IMR-90 (cell line): ENCODE measurements at regions not wholly inside any gene's neighbourhood (a gene's known extent, or its start where the extent isn't known, plus 50 kb on each side); places are given as distances from the start of the nearest gene placed in this dataset.

Experiments used
- ATAC-seq: fragments of 200-7000 bp; cut with Tn5 transposase; 2 replicates; pipeline ENCODE4 v1.9.1; 2020; ENCODE audit warnings: low read depth, mild to moderate bottlenecking, moderate library complexity
- BruUV-seq: library from RNA; stranded (reverse); fragments of 400-500 nt; replicated peaks from 2 replicates; lab custom pipeline; 2021; lab: Mats Ljungman, UMichigan
- CTCF ChIA-PET: fragments of 300-600 bp; formaldehyde crosslinking; extraction: SDS; loops from one replicate; lab custom pipeline; 2021; ENCODE audit warnings: antibody characterized with exemption; lab: Yijun Ruan, JAX
- POLR2A ChIA-PET: fragments of 300-600 bp; sonication (Branson Sonifier 250); formaldehyde crosslinking; loops from one replicate; lab custom pipeline; 2022; ENCODE audit warnings: antibody characterized with exemption; ENCODE audit not compliant: unreplicated experiment; lab: Charles Lee
- DNase-seq: peaks from one replicate; pipeline ENCODE4 v3.0.0; 2013
- H2AFZ ChIP-seq: replicated peaks from 2 replicates; pipeline ENCODE3; 2013; ENCODE audit warnings: low read length, mild to moderate bottlenecking; ENCODE audit not compliant: poor library complexity
- H2AK5ac ChIP-seq: 2 replicates; pipeline ENCODE4 v1.6.1; 2013; ENCODE audit warnings: low read depth, low read length, inconsistent platforms
- H2AK9ac ChIP-seq: replicated peaks from 2 replicates; pipeline ENCODE3; 2013; ENCODE audit warnings: mild to moderate bottlenecking, low read depth, low read length, moderate library complexity; ENCODE audit not compliant: poor library complexity
- H2BK120ac ChIP-seq: 2 replicates; pipeline ENCODE4 v1.6.1; 2013; ENCODE audit warnings: low read depth, low read length, inconsistent platforms
- H2BK15ac ChIP-seq: 3 replicates; pipeline ENCODE4 v1.6.1; 2013; ENCODE audit warnings: low read depth, low read length, inconsistent platforms
- H2BK20ac ChIP-seq: 2 replicates; pipeline ENCODE4 v1.6.1; 2013; ENCODE audit warnings: low read depth, mild to moderate bottlenecking, inconsistent platforms, low read length, moderate library complexity
- H2BK5ac ChIP-seq: 2 replicates; pipeline ENCODE4 v1.6.1; 2013; ENCODE audit warnings: mild to moderate bottlenecking, low read depth, low read length, inconsistent platforms; ENCODE audit not compliant: poor library complexity, severe bottlenecking
- H3K14ac ChIP-seq: replicated peaks from 2 replicates; pipeline ENCODE4 v1.6.1; 2013; ENCODE audit warnings: low read depth, low read length, inconsistent platforms
- H3K18ac ChIP-seq: 2 replicates; pipeline ENCODE4 v1.6.1; 2013; ENCODE audit warnings: low read depth, low read length, control low read depth
- H3K23ac ChIP-seq: 2 replicates; pipeline ENCODE4 v1.6.1; 2013; ENCODE audit warnings: low read depth, low read length, inconsistent platforms
- H3K27ac ChIP-seq: 2 replicates; pipeline ENCODE4 v1.5.1; 2013; ENCODE audit warnings: mild to moderate bottlenecking, control low read depth, low read length; ENCODE audit not compliant: insufficient read depth
- H3K27me3 ChIP-seq: 2 replicates; pipeline ENCODE4 v1.6.1; 2013; ENCODE audit warnings: low read length; ENCODE audit not compliant: control insufficient read depth, insufficient read depth
- H3K36me3 ChIP-seq: 2 replicates; pipeline ENCODE4 v1.6.1; 2013; ENCODE audit warnings: low read length, mixed read lengths; ENCODE audit not compliant: control insufficient read depth, insufficient read depth
- H3K4ac ChIP-seq: 2 replicates; pipeline ENCODE4 v1.6.1; 2013; ENCODE audit warnings: low read depth, low read length, inconsistent platforms
- H3K4me1 ChIP-seq: 2 replicates; pipeline ENCODE4 v1.6.1; 2013; ENCODE audit warnings: low read length, mixed read lengths; ENCODE audit not compliant: control insufficient read depth, insufficient read depth
- H3K4me2 ChIP-seq: 2 replicates; pipeline ENCODE4 v1.6.1; 2013; ENCODE audit warnings: low read depth, mild to moderate bottlenecking, control low read depth, low read length, moderate library complexity
- H3K4me3 ChIP-seq: 2 replicates; pipeline ENCODE4 v1.5.1; 2013; ENCODE audit warnings: low read depth, mild to moderate bottlenecking, control low read depth, low read length, moderate library complexity; ENCODE audit not compliant: insufficient read depth
- H3K56ac ChIP-seq: 2 replicates; pipeline ENCODE4 v1.6.1; 2013; ENCODE audit warnings: low read length, inconsistent platforms; ENCODE audit not compliant: insufficient read depth; ENCODE audit errors: extremely low read depth
- H3K79me1 ChIP-seq, 2 experiments: 2 replicates each; pipeline ENCODE4 v1.6.1; 2013; ENCODE audit warnings: low read length in 2 of 2, inconsistent platforms in 1 of 2, low read depth in 1 of 2
- H3K9ac ChIP-seq: 2 replicates; pipeline ENCODE4 v1.6.1; 2013; ENCODE audit warnings: low read depth, low read length, control low read depth
- H3K9me1 ChIP-seq: 2 replicates; pipeline ENCODE4 v1.6.1; 2013; ENCODE audit warnings: low read length, inconsistent platforms; ENCODE audit not compliant: insufficient read depth
- H3K9me3 ChIP-seq: 2 replicates; pipeline ENCODE4 v1.6.1; 2013; ENCODE audit warnings: low read length; ENCODE audit not compliant: control insufficient read depth, insufficient read depth
- H4K20me1 ChIP-seq: 2 replicates; pipeline ENCODE4 v1.6.1; 2013; ENCODE audit warnings: low read length, inconsistent platforms; ENCODE audit not compliant: insufficient read depth
- H4K5ac ChIP-seq: 2 replicates; pipeline ENCODE4 v1.6.1; 2013; ENCODE audit warnings: mild to moderate bottlenecking, low read depth, low read length, control low read depth
- H4K8ac ChIP-seq, 2 experiments: 2 replicates each; pipeline ENCODE4 v1.6.1; 2013; ENCODE audit warnings: low read depth in 2 of 2, low read length in 2 of 2, control low read depth in 1 of 2, inconsistent platforms in 1 of 2
- H4K91ac ChIP-seq: 2 replicates; pipeline ENCODE4 v1.6.1; 2013; ENCODE audit warnings: low read depth, low read length, inconsistent platforms; ENCODE audit not compliant: insufficient read depth
- BHLHE40 ChIP-seq: fragments of 150-350 bp; IDR thresholded peaks from 2 replicates; pipeline ENCODE4 v1.6.1; 2016; ENCODE audit warnings: mild to moderate bottlenecking, low read depth, low read length
- CEBPB ChIP-seq: IDR thresholded peaks from 2 replicates; pipeline ENCODE4 v1.6.1; 2012; ENCODE audit warnings: low read depth, low read length, improper control_type of control experiment
- FOS ChIP-seq: fragments of 150-350 bp; IDR thresholded peaks from 2 replicates; pipeline ENCODE4 v1.6.1; 2016; ENCODE audit warnings: low read depth, low read length
- MAFK ChIP-seq: IDR thresholded peaks from 2 replicates; pipeline ENCODE4 v1.6.1; 2012; ENCODE audit warnings: low read depth, low read length, improper control_type of control experiment
- MAZ ChIP-seq: IDR thresholded peaks from 2 replicates; pipeline ENCODE4 v1.6.1; 2012; ENCODE audit warnings: low read depth, mild to moderate bottlenecking, low read length, improper control_type of control experiment, moderate library complexity, borderline replicate concordance
- MXI1 ChIP-seq: IDR thresholded peaks from 2 replicates; pipeline ENCODE4 v1.6.1; 2012; ENCODE audit warnings: low read depth, mild to moderate bottlenecking, low read length, moderate library complexity, borderline replicate concordance
- SMC3 ChIP-seq: fragments of 150-350 bp; IDR thresholded peaks from 2 replicates; pipeline ENCODE4 v1.6.1; 2016; ENCODE audit warnings: low read depth, mild to moderate bottlenecking, antibody characterized with exemption, low read length, moderate library complexity
- WGBS, 2 experiments: methylation state at CpG; one replicate each; pipeline versions ENCODE4 v1.1.5 to v1.1.7; 2013; ENCODE audit warnings: missing lambda C conversion rate in 2 of 2; ENCODE audit not compliant: insufficient read length in 1 of 2; ENCODE audit errors: extremely low coverage in 2 of 2; 5-methylcytosine and 5-hydroxymethylcytosine counted together
- dilution Hi-C: fragments of 300-500 bp; cut with HindIII; formaldehyde crosslinking; loops from one replicate; pipeline ENCODE4 v1.14.3; 2018; ENCODE audit warnings: low sequenced_read_pairs; ENCODE audit not compliant: unreplicated experiment
- in situ Hi-C: fragments of 300-500 bp; cut with MboI; formaldehyde crosslinking; loops from 3 replicates; pipeline ENCODE4 v1.14.3; 2019; ENCODE audit warnings: low sequenced_read_pairs, inconsistent platforms, mixed read lengths
- intact Hi-C: fragments of 100-400 bp; cut with micrococcal nuclease; formaldehyde crosslinking; loops from 2 replicates; pipeline ENCODE4 v1.10.0; 2022
- TF ChIP-seq, protein P1 (sequence below): fragments of 150-350 bp; IDR thresholded peaks from 2 replicates; pipeline ENCODE4 v1.6.1; 2016; ENCODE audit warnings: low read depth, mild to moderate bottlenecking, low read length, moderate library complexity, borderline replicate concordance
- TF ChIP-seq, protein P2 (sequence below): fragments of 150-350 bp; IDR thresholded peaks from 2 replicates; pipeline ENCODE4 v1.6.1; 2017; ENCODE audit warnings: mild to moderate bottlenecking, antibody characterized with exemption, low read length, low read depth
- TF ChIP-seq, protein P3 (sequence below): conservative IDR thresholded peaks from 2 replicates; pipeline ENCODE4 v1.5.1; 2012; ENCODE audit warnings: mild to moderate bottlenecking, low read depth, low read length, improper control_type of control experiment

DNA sequence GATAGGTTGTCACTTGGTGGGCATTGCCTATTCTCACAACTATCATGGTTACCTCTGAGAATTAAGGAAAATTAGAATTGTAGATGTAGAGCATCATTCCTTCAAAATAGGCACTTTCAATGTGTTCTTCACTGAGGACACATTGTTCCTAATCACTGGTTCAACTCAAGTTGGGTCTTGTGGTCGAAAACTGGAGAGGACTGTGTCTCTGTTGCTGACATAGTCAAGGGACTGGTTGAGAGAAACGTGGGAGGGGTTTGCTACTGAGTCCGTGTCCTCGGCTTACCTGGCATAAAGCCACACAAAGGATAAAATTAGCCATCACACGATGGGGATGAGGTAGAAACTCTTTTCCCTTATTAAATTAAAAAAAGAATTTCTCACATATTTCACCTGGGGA lies 205.9 kb upstream of the CD180 start (continued):
- TF ChIP-seq CEBPB (no peak), MAFK (no peak), FOS (no peak), SMC3 (no peak)

DNA sequence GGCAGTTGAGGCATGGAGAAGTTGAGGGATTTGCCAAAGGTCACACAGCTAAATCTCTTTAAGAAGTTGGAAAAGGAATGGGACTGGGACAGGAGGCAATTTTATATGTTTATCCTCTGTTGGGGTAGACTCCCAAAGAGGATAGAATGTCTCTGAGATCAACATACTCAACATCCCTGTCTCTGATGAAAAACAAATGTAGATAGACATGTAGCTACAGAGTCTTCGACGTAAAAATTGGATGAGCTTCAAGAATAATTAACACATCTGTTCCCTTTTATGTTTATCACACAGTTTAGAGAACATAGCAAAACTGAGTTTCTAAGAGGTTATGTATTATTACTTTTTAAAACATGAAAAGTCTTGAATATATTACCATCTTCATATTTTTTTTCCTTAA lies 204.6 kb upstream of the CD180 start:
- in situ Hi-C loops, result no loop called here
- H4K20me1 ChIP-seq, result no peaks in the 10 kb centered on the region

More for the DNA sequence above, 204.6 kb upstream of the CD180 start:
- CTCF ChIA-PET, result interaction anchor here (0.6 kb wide), 1 partner anchor 17 kb away, joined by 4 read pairs; no protein-coding TSS in a partner anchor
- intact Hi-C loops, result no loop called here
- no peak overlapping the region for H4K91ac ChIP-seq
- H3K9me3 ChIP-seq, result no peaks in the 10 kb centered on the region
- ATAC-seq (no peak), DNase-seq (no peak)
- dilution Hi-C loops, result no loop called here
- H2BK5ac ChIP-seq, result no peak overlapping the region
- H3K4ac ChIP-seq, result no peak overlapping the region
- no peak overlapping the region for H3K9ac ChIP-seq
- TF ChIP-seq MAZ (no peak), MAFK (no peak), MXI1 (no peak), BHLHE40 (no peak), SMC3 (no peak)
- TF ChIP-seq, protein P1, sequence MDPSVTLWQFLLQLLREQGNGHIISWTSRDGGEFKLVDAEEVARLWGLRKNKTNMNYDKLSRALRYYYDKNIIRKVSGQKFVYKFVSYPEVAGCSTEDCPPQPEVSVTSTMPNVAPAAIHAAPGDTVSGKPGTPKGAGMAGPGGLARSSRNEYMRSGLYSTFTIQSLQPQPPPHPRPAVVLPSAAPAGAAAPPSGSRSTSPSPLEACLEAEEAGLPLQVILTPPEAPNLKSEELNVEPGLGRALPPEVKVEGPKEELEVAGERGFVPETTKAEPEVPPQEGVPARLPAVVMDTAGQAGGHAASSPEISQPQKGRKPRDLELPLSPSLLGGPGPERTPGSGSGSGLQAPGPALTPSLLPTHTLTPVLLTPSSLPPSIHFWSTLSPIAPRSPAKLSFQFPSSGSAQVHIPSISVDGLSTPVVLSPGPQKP, result no peak
- TF ChIP-seq, protein P2, sequence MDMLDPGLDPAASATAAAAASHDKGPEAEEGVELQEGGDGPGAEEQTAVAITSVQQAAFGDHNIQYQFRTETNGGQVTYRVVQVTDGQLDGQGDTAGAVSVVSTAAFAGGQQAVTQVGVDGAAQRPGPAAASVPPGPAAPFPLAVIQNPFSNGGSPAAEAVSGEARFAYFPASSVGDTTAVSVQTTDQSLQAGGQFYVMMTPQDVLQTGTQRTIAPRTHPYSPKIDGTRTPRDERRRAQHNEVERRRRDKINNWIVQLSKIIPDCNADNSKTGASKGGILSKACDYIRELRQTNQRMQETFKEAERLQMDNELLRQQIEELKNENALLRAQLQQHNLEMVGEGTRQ, result no peak
- TF ChIP-seq, protein P3, sequence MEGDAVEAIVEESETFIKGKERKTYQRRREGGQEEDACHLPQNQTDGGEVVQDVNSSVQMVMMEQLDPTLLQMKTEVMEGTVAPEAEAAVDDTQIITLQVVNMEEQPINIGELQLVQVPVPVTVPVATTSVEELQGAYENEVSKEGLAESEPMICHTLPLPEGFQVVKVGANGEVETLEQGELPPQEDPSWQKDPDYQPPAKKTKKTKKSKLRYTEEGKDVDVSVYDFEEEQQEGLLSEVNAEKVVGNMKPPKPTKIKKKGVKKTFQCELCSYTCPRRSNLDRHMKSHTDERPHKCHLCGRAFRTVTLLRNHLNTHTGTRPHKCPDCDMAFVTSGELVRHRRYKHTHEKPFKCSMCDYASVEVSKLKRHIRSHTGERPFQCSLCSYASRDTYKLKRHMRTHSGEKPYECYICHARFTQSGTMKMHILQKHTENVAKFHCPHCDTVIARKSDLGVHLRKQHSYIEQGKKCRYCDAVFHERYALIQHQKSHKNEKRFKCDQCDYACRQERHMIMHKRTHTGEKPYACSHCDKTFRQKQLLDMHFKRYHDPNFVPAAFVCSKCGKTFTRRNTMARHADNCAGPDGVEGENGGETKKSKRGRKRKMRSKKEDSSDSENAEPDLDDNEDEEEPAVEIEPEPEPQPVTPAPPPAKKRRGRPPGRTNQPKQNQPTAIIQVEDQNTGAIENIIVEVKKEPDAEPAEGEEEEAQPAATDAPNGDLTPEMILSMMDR, result no peak
- no peak overlapping the region for H2AK9ac ChIP-seq
- H3K14ac ChIP-seq, result no peak overlapping the region
- no peak overlapping the region for H2BK120ac ChIP-seq
- no peak overlapping the region for H3K56ac ChIP-seq
- no peak overlapping the region for H4K8ac ChIP-seq
- no peak overlapping the region for H3K27ac ChIP-seq
- no peak overlapping the region for H4K5ac ChIP-seq
- H3K23ac ChIP-seq, result no peak overlapping the region
- no peak overlapping the region for H2BK20ac ChIP-seq
- H3K4me3 ChIP-seq, result no peak overlapping the region
- H3K36me3 ChIP-seq, result no peaks in the 10 kb centered on the region
- POLR2A ChIA-PET, result no interaction called here
- H3K27me3 ChIP-seq, result no peaks in the 10 kb centered on the region
- H2AK5ac ChIP-seq, result no peak overlapping the region
- H3K79me1 ChIP-seq, result no peaks in the 10 kb centered on the region
- no peaks in the 10 kb centered on the region; the same call in 1 of the 2 replicates for H3K4me1 ChIP-seq
- 0 out of 2 replicates have a peak, but pooled peaks cover 3% of the 10 kb centered on the region for H3K9me1 ChIP-seq
- H3K18ac ChIP-seq, result no peak overlapping the region
- no peak overlapping the region for H2BK15ac ChIP-seq
- no peak overlapping the region for H3K4me2 ChIP-seq
- no peak overlapping the region for H2AFZ ChIP-seq
- no TSS peak for BruUV-seq
- WGBS, 2 experiments, result no CpG with 5 or more reads among the region's 2 CpGs
